ENCODE measurements at regions not wholly inside any gene's neighbourhood (a gene's known extent, or its start where the extent isn't known, plus 50 kb on each side); places are given as distances from the start of the nearest gene placed in this dataset.

GRCh38 chr2:217691920-217692666 lies 310.7 kb downstream of the TNS1 start:
- ChIA-PET POLR2A (no interaction called here), CTCF (interaction anchor here (0.6 kb wide), 1 partner anchor 345 kb away, joined by 3 read pairs; no protein-coding TSS in a partner anchor)
- DNase-seq (ENCODE audit: extremely low spot score): no peak
- TF ChIP-seq PKNOX1 (IDR thresholded peaks at IDR 0.05): no peak

DNA sequence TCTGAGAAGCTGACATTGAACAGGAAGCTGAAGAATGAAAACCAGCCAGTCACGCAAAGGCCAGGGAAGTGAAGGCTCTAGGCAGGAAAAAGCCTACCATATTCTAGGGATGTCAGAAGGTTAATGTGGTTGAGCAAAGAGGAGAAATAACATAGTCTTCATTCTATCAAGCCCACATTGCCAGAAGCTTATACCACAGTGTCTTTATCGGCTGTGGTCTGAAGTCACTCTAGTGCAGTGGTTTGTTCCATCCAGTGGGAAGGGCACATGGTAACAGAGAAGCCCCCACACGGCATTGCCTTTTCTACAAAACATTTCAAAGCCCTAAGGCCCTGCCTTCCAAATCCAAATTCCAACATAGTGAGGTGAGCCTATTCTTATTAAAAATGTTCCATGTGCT lies 311.3 kb downstream of the TNS1 start:
- no peak for TF ChIP-seq SUZ12 (IDR thresholded peaks at IDR 0.05)
- TF ChIP-seq HDGF (IDR thresholded peaks at IDR 0.05; ENCODE audit: borderline replicate concordance): no peak
- TF ChIP-seq PKNOX1 (IDR thresholded peaks at IDR 0.05): no peak
- TF ChIP-seq FOXM1 (IDR thresholded peaks at IDR 0.05; ENCODE audit: borderline replicate concordance): no peak
- TF ChIP-seq LEF1 (IDR thresholded peaks at IDR 0.05; ENCODE audit: borderline replicate concordance): no peak
- TF ChIP-seq ZNF384 (IDR thresholded peaks at IDR 0.05): no peak
- no peak for TF ChIP-seq FOXK2 (IDR thresholded peaks at IDR 0.05)
- no peak for TF ChIP-seq TARDBP (IDR thresholded peaks at IDR 0.05)
- TF ChIP-seq SP1 (IDR thresholded peaks at IDR 0.05): no peak
- TF ChIP-seq FOXA1 (IDR thresholded peaks at IDR 0.05): no peak
- no peak for TF ChIP-seq CTBP1 (IDR thresholded peaks at IDR 0.05; ENCODE audit: borderline replicate concordance)
- no peak for TF ChIP-seq ARNT (IDR thresholded peaks at IDR 0.05)
- no peak for TF ChIP-seq L3MBTL2 (conservative IDR thresholded peaks at IDR 0.05)
- TF ChIP-seq ELF4 (IDR thresholded peaks at IDR 0.05): no peak
- POLR2A ChIA-PET: no interaction called here
- CTCF ChIA-PET: no interaction called here
- no peak for DNase-seq (ENCODE audit: extremely low spot score)

- TF ChIP-seq FOXA1 (IDR thresholded peaks at IDR 0.05): no peak
- ChIA-PET CTCF (no interaction called here), POLR2A (no interaction called here)
- no peak for DNase-seq (ENCODE audit: extremely low spot score)
These were observed 313.7 kb downstream of the TNS1 start for GRCh38 chr2:217689053-217689452.

DNA sequence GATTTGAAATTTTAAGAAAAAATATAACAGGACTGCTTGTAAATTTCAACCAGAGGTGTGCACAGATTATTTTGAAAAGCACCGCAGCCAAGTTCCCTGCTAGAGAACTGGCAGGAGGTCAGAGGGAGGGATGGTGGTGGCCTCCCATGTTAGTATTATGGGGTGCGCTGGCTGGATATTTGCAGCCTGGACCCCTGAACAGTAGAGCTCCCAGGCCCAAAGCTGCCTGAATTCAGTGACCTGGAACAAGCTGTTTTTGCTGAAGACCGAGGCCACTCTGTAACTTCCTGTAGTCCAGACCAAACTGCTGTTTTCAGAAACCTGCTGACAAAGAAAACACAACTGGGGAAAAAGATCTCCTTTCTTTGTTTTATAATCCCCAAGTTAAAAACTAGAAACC lies 314.3 kb downstream of the TNS1 start:
- ChIA-PET CTCF (no interaction called here), POLR2A (no interaction called here)
- no peak for DNase-seq (ENCODE audit: extremely low spot score)
- TF ChIP-seq PKNOX1 (IDR thresholded peaks at IDR 0.05): no peak
- TF ChIP-seq L3MBTL2 (conservative IDR thresholded peaks at IDR 0.05): no peak
- TF ChIP-seq ZNF384 (IDR thresholded peaks at IDR 0.05): no peak

DNA sequence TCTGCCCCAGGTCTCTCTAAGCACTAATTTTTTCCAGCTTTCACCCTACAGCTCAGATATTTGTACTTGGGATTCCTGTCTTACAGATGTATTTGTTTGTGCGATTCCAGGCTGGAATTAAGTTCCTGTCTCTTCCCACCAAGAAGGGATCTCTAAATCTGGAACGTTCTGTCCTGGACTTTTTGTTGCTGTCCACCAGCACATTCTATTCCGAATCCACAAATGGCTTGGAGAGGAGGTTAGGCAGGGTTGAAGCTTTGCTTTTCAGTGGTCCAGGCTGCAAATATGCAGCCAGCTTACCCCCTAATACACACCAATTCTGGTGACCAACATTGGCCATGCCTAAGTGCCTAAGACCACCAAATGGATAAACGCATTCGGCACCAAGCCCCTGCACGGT lies 315.0 kb downstream of the TNS1 start:
- no peak for DNase-seq (ENCODE audit: extremely low spot score)
- TF ChIP-seq FOXM1 (IDR thresholded peaks at IDR 0.05; ENCODE audit: borderline replicate concordance) (no peak), FOXK2 (IDR thresholded peaks at IDR 0.05) (no peak), BHLHE40 (IDR thresholded peaks at IDR 0.05; ENCODE audit: borderline replicate concordance) (no peak), LEF1 (IDR thresholded peaks at IDR 0.05; ENCODE audit: borderline replicate concordance) (no peak), ZNF384 (IDR thresholded peaks at IDR 0.05) (no peak), NFRKB (IDR thresholded peaks at IDR 0.05) (no peak)
- ChIA-PET CTCF (interaction anchor here (1.0 kb wide), 1 partner anchor 25 kb away, joined by 4 read pairs; no protein-coding TSS in a partner anchor), POLR2A (no interaction called here)

DNA sequence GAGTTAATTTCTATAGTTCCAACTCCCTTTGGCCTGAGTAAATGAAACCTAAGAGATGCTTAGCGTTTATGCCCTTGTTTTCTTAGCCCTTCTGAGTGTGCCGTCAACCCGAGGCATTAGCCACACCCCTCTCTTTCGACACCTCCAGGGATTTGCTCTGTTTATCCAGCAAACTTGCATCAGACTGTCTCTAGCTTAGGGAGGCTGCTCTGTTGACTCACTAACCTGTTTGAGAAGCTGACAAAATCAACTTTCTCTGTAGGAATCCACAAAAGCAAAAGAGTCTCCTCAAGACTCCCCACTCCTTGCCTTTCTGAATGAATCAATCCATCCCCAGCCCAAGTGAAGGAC lies 317.6 kb downstream of the TNS1 start:
- TF ChIP-seq PKNOX1 (IDR thresholded peaks at IDR 0.05): no peak
- no peak for TF ChIP-seq BHLHE40 (IDR thresholded peaks at IDR 0.05; ENCODE audit: borderline replicate concordance)
- no peak for TF ChIP-seq ZNF384 (IDR thresholded peaks at IDR 0.05)
- POLR2A ChIA-PET: no interaction called here
- peak; percentile 19 for DNase-seq (ENCODE audit: extremely low spot score)
- CTCF ChIA-PET: interaction anchor here (0.8 kb wide), 1 partner anchor 28 kb away, joined by 3 read pairs; no protein-coding TSS in a partner anchor

DNA sequence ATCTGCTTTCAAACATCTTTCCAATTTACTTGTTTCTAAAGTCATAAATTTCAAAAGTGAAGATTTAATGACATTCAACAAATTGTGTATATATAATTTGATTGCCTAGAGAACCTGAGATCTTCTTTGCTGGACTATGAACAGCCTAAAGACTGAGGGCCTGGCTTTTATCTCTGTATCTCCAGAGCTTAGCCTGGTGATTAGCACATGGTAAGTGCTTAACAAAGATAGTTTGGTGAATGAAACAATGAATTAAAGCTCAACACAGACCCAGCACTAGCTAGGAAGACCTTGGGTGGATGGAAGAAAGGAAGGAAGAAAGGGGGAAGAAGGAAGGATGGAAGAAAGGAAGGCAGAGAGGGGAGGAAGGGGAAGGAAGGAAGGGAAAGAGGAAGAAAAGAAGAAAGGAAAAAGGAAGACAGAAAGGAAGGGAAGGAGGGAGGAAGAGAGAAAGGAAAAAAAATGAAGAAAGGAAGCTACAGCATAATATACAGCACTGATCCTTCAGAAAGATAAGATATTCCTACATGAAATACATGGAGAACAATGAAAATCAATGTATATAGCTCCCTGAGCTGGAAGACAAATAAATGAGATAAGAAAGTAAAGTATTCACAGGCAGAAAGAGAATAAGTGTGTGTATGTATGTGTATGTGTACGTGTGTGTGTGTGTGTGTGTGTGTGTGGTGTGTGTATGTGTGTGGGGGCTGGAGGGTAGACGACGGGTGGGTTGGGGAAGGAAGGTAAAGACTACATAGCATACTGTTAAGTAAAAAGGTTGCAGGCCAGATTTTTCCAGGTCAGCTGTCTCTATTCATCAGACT lies 318.2 kb downstream of the TNS1 start:
- no peak for DNase-seq (ENCODE audit: extremely low spot score)
- POLR2A ChIA-PET: no interaction called here
- TF ChIP-seq ARNT (IDR thresholded peaks at IDR 0.05) (no peak), CTBP1 (IDR thresholded peaks at IDR 0.05; ENCODE audit: borderline replicate concordance) (no peak), L3MBTL2 (conservative IDR thresholded peaks at IDR 0.05) (no peak), FOXK2 (IDR thresholded peaks at IDR 0.05) (no peak), SUZ12 (IDR thresholded peaks at IDR 0.05) (no peak), TARDBP (IDR thresholded peaks at IDR 0.05) (no peak), ZNF384 (IDR thresholded peaks at IDR 0.05) (no peak), SP1 (IDR thresholded peaks at IDR 0.05) (no peak), ELF4 (IDR thresholded peaks at IDR 0.05) (no peak), NFRKB (IDR thresholded peaks at IDR 0.05) (no peak), FOXA1 (IDR thresholded peaks at IDR 0.05) (no peak), HDGF (IDR thresholded peaks at IDR 0.05; ENCODE audit: borderline replicate concordance) (no peak), BHLHE40 (IDR thresholded peaks at IDR 0.05; ENCODE audit: borderline replicate concordance) (no peak), PKNOX1 (IDR thresholded peaks at IDR 0.05) (no peak), FOXM1 (IDR thresholded peaks at IDR 0.05; ENCODE audit: borderline replicate concordance) (no peak)
- CTCF ChIA-PET: no interaction called here

All from HEK293T (cell line).